HFF-Myc (cell line): ENCODE measurements at regions not wholly inside any gene's neighbourhood (a gene's known extent, or its start where the extent isn't known, plus 50 kb on each side); places are given as distances from the start of the nearest gene placed in this dataset.

Experiments
- DNase-seq: peaks from one replicate; pipeline ENCODE4 v3.0.0-alpha.2; 2011; ENCODE audit warnings: low read depth; ENCODE audit errors: extremely low read depth
- H3K4me3 ChIP-seq: replicated peaks from 2 replicates; pipeline ENCODE4 v1.5.1; 2011; ENCODE audit warnings: low read depth, mild to moderate bottlenecking, control low read depth, low read length
- TF ChIP-seq, protein P1 (sequence below): IDR thresholded peaks from 2 replicates; pipeline ENCODE4 v1.5.1; 2012; ENCODE audit warnings: mild to moderate bottlenecking, low read depth, low read length, control low read depth; ENCODE audit errors: missing control alignments

DNA sequence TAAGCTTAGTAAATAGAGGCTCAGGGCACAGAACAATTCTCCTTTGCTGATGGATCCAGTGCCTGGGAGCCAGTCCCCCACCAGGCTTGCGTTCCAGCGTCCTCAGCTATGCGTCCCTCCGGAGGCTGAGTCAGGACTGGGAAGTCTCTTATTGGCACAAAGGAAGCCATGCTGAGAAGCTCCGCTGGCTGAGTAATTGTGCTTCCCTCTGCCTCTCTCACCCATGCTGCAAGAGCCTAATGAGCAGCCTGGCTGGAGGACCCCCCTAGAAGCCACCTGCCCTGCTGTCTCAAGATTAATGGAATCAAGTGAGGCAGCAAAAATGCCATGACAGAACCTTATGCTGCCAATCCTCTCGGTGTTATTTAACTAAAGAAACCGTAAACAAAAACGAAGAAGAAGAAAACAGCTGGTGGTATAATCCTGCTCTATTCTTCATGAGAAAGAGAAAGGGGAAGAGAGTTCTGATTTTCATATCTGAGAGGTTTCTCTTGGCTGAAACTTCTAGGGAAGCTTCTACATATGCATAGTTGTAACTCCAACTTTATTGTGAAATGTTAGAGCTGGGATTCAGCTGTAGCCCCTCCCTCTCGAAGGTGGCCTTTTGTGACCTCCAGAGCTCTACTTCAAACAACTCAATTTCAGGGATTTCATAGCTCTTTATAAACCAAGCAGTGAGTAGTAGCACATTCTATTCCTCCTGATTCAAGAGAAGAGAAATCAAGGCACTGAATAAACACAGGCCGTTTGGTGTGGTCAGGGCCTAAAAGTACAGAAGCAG lies 185.4 kb upstream of the SEMA6A start:
- DNase-seq, result no peak
- no peak overlapping the region for H3K4me3 ChIP-seq

DNA sequence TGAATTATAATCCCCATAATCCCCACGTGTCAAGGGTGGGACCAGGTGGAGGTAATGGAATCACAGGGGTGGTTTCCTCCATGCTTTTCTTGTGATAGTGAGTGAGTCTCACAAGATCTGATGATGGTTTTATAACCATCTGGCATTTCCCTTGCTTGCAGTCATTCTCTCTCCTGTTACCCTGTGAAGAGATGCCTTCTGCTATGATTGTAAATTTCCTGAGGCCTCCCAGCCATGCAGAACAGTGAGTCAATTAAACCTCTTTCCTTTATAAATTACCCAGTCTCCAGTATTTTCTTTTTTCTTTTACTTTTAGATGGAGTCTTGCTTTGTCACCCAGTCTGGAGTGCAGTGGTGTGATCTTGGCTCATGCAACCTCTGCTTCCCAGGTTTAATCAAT lies 182.7 kb upstream of the SEMA6A start:
- no peak for DNase-seq
- TF ChIP-seq, protein P1, sequence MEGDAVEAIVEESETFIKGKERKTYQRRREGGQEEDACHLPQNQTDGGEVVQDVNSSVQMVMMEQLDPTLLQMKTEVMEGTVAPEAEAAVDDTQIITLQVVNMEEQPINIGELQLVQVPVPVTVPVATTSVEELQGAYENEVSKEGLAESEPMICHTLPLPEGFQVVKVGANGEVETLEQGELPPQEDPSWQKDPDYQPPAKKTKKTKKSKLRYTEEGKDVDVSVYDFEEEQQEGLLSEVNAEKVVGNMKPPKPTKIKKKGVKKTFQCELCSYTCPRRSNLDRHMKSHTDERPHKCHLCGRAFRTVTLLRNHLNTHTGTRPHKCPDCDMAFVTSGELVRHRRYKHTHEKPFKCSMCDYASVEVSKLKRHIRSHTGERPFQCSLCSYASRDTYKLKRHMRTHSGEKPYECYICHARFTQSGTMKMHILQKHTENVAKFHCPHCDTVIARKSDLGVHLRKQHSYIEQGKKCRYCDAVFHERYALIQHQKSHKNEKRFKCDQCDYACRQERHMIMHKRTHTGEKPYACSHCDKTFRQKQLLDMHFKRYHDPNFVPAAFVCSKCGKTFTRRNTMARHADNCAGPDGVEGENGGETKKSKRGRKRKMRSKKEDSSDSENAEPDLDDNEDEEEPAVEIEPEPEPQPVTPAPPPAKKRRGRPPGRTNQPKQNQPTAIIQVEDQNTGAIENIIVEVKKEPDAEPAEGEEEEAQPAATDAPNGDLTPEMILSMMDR, result no peak
- no peak overlapping the region for H3K4me3 ChIP-seq

More for the DNA sequence above, 185.4 kb upstream of the SEMA6A start:
- TF ChIP-seq, protein P1, result no peak

DNA sequence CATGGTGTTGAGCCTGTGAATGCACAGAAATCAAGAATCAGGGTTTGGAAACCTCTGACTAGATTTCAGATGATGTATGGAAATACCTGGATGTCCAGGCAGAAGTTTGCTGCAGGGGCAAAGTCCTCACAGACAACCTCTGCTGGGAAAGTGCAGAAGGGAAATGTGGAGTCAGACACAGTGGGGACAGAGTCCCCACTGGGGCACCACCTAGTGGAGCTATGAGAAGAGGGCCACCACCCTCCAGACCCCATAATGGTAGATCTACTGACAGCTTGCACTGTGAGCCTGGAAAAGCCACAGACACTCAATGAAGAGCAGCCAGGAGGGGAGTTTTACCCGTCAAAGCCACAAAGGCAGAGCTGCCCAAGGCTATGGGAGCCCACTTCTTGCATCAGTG lies 181.9 kb upstream of the SEMA6A start:
- H3K4me3 ChIP-seq, result no peak overlapping the region
- TF ChIP-seq, protein P1, result no peak
- DNase-seq, result no peak

DNA sequence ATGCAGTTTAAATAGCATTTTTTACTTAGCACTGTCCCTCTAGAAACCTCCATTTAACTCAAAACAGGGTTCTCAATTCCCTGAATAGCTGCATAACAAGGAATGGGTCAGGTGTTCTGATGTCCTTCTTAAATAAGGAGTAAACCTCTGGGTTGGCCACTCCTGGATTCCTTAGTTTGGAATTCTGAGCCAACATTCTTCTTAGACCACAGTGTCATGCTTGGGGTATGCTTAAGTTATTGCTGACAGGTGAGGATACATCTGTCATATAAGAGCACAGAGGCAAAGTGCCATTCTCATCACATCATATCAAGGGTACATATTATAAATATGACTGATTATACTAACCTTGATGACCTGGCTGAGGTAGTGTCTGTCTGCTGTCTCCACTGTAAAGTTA lies 179.9 kb upstream of the SEMA6A start:
- H3K4me3 ChIP-seq, result no peak overlapping the region
- no peak for DNase-seq
- TF ChIP-seq, protein P1, result no peak

DNA sequence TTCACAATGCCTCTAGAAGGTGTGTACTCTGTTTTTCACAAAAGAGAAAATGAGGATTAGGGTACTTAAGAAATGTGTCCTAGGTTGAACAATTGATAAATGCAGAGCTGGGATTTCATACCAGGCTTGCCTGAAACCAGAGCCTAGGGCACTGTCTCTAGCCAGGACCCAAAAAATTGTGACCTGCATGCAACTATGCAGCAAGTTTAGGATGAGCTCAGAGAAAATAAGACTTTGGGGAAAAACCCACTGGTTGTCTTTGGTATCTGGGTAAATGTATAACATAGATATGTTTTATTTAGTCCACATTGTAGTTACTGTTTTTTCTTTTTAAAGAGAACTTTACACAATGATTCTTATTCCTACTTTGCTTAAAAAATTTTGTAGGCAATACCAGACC lies 177.1 kb upstream of the SEMA6A start:
- TF ChIP-seq, protein P1, result no peak
- DNase-seq, result no peak
- no peak overlapping the region for H3K4me3 ChIP-seq

DNA sequence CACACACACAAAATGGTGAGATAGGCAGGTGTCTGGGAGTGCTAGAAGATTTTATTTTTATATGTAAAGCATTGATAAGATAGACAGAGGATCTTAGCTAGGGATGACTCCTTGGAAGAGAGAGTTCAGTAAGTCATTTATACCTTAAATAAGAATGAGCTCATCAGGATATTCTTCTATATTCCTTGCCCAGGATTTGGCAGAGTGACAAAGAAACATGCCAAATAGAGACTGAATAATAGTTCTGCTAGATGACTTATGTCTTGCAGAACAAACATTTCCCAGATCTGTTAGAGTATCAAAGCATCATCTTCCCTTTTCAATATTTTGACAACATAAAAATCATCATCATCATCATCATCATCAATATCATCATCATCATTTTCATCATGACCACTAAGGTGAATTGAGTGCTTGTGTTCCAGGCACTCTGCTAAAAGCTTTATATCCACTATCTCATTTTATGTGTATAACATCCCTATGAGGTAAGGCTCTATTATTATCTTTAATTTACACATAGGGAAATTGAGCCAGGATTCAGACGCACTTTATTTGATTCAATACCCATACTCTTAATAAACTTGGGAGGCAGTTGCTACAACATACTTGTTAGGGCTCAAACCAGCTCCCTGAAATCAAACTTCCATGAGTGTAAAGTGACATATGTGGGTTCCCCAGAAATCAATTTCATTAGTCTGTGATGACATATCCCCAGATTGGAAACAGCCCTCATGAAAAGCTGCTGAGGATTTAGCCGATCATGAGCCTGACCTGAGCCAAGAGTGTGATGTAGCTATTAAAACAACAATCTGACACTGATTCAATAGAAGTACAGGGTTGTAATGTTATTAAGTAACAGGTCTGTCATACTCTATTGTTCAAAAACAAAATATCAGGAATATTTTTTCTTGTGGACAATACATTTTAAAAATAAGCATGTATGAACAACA lies 176.3 kb upstream of the SEMA6A start:
- no peak overlapping the region for H3K4me3 ChIP-seq
- TF ChIP-seq, protein P1, result no peak
- DNase-seq, result no peak
